Islet of Langerhans (tissue), 1 donor: ENCODE measurements at regions not wholly inside any gene's neighbourhood (a gene's known extent, or its start where the extent isn't known, plus 50 kb on each side); places are given as distances from the start of the nearest gene placed in this dataset.
"Not testable (repeated sequence)": the region's sequence is repeated elsewhere in the genome, so short reads cannot be mapped to it uniquely, and the experiment has no call there.

Source experiments
- FAIRE-seq: peaks from one replicate; lab custom pipeline; 2011; peaks lifted over from hg19 to GRCh38; lab: Jason Lieb, UNC

GRCh38 chr4:11831739-11832138, 403.0 kb upstream of the HS3ST1 start:
- no peak for FAIRE-seq

GRCh38 chr4:11824566-11824965, 395.9 kb upstream of the HS3ST1 start:
- no peak for FAIRE-seq

- no peak for FAIRE-seq
Measured at GRCh38 chr4:11821772-11822430, 393.2 kb upstream of the HS3ST1 start.

GRCh38 chr4:11817088-11817487, 388.4 kb upstream of the HS3ST1 start:
- no peak for FAIRE-seq

- FAIRE-seq: no peak
Measured at GRCh38 chr4:11814758-11815157, 386.1 kb upstream of the HS3ST1 start.

GRCh38 chr4:11813951-11814446, 385.3 kb upstream of the HS3ST1 start:
- FAIRE-seq: no peak

- not testable (repeated sequence) for FAIRE-seq
Measured at GRCh38 chr4:11811521-11811920, 382.8 kb upstream of the HS3ST1 start.

GRCh38 chr4:11805842-11806241, 377.1 kb upstream of the HS3ST1 start:
- no peak for FAIRE-seq

GRCh38 chr4:11801466-11802446, 373.1 kb upstream of the HS3ST1 start:
- FAIRE-seq: no peak

GRCh38 chr4:11799196-11799595, 370.5 kb upstream of the HS3ST1 start:
- no peak for FAIRE-seq

GRCh38 chr4:11791797-11792196, 363.1 kb upstream of the HS3ST1 start:
- FAIRE-seq: no peak

- no peak for FAIRE-seq
Measured at GRCh38 chr4:11790230-11790629, 361.5 kb upstream of the HS3ST1 start.

- FAIRE-seq: no peak
Measured at GRCh38 chr4:11783588-11783987, 354.9 kb upstream of the HS3ST1 start.

- no peak for FAIRE-seq
Measured at GRCh38 chr4:11782859-11783258, 354.2 kb upstream of the HS3ST1 start.

GRCh38 chr4:11777447-11777846, 348.8 kb upstream of the HS3ST1 start:
- no peak for FAIRE-seq

GRCh38 chr4:11774346-11774745, 345.7 kb upstream of the HS3ST1 start:
- peak; percentile 17 for FAIRE-seq

GRCh38 chr4:11773798-11774197, 345.1 kb upstream of the HS3ST1 start:
- no peak for FAIRE-seq

- FAIRE-seq: no peak
Measured at GRCh38 chr4:11769434-11769833, 340.7 kb upstream of the HS3ST1 start.

- FAIRE-seq: no peak
Measured at GRCh38 chr4:11768251-11768972, 339.7 kb upstream of the HS3ST1 start.

GRCh38 chr4:11765849-11766453, 337.3 kb upstream of the HS3ST1 start:
- peak; percentile 86 for FAIRE-seq

GRCh38 chr4:11748164-11748872, 319.6 kb upstream of the HS3ST1 start:
- FAIRE-seq: no peak

- no peak for FAIRE-seq
Measured at GRCh38 chr4:11746734-11747133, 318.0 kb upstream of the HS3ST1 start.
